Prostate gland (tissue), 2 donors: ENCODE measurements at regions not wholly inside any gene's neighbourhood (a gene's known extent, or its start where the extent isn't known, plus 50 kb on each side); places are given as distances from the start of the nearest gene placed in this dataset.

ENCODE experiments used
- DNase-seq: peaks from one replicate; pipeline ENCODE4 v3.0.0-alpha.2; 2019; ENCODE audit warnings: low spot score
- H3K27ac ChIP-seq, 2 donors: fragments of 200-600 bp; sonication (generic); 2 replicates each; pipeline ENCODE4 v1.5.1; 2017 to 2019
- H3K27me3 ChIP-seq: fragments of 200-600 bp; sonication (generic); replicated peaks from 2 replicates; pipeline ENCODE4 v1.5.1; 2019; ENCODE audit not compliant: insufficient read depth
- H3K36me3 ChIP-seq, 2 donors: fragments of 200-600 bp; sonication (generic); 1 replicate in 1 of 2; 2 replicates in 1 of 2; pipeline versions ENCODE4 v1.5.1 to v1.8.1; 2017 to 2019
- H3K4me1 ChIP-seq: fragments of 200-600 bp; sonication (generic); replicated peaks from 2 replicates; pipeline ENCODE4 v1.5.1; 2019
- H3K4me3 ChIP-seq, 2 donors: fragments of 200-600 bp; sonication (generic); 2 replicates each; pipeline ENCODE4 v1.5.1; 2017 to 2019
- H3K9me3 ChIP-seq: fragments of 200-600 bp; sonication (generic); 2 replicates; pipeline ENCODE4 v1.5.1; 2017
- POLR2A ChIP-seq: fragments of 450-650 bp; IDR thresholded peaks from one replicate; pipeline ENCODE4 v1.6.1; 2016; ENCODE audit warnings: antibody characterized with exemption, mild to moderate bottlenecking
- POLR2AphosphoS5 ChIP-seq: sonication (generic); formaldehyde crosslinking; IDR thresholded peaks from one replicate; pipeline ENCODE4 v1.6.1; 2017; ENCODE audit warnings: antibody characterized with exemption
- WGBS: methylation state at CpG from one replicate; pipeline ENCODE4 v1.1.5; 2018; 5-methylcytosine and 5-hydroxymethylcytosine counted together
- intact Hi-C: fragments of 100-400 bp; cut with DNase I; formaldehyde crosslinking; loops from one replicate; pipeline ENCODE4 v1.14.2; 2022
- TF ChIP-seq, protein P1 (sequence below), 4 experiments: fragments of 200-600 bp in 2 of 4; fragments of 450-650 bp in 2 of 4; sonication (generic) in 2 of 4; IDR thresholded peaks; 1 replicate in 3 of 4; 2 replicates in 1 of 4; pipeline ENCODE4 v1.5.1; 2016 to 2019; ENCODE audit warnings: antibody characterized with exemption in 4 of 4, mild to moderate bottlenecking in 2 of 4, moderate library complexity in 2 of 4

DNA sequence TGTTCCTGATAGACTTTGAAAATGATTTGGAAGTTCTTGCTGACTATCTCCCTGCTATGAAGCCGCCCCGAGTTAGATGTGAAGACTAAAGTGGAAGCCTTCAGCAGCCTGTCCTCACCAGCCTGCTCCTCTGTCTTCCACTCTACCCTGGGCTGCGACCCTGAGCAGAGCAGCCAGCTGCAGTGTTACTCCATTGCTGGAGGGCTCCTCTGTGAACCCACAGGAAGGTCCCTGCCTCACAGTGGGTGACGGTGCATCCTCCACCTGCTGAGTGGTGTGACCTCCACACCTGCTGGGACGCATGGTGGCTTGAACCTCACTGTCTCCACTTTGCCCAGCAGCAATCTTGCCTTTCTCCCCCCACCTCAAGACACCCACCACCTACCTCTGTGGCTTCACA is 116.4 kb downstream of the IRS2 start:
- no peaks in the 10 kb centered on the region for H3K27me3 ChIP-seq
- no peak for DNase-seq
- no peak for TF ChIP-seq POLR2A
- TF ChIP-seq POLR2AphosphoS5: no peak
- TF ChIP-seq, protein P1, sequence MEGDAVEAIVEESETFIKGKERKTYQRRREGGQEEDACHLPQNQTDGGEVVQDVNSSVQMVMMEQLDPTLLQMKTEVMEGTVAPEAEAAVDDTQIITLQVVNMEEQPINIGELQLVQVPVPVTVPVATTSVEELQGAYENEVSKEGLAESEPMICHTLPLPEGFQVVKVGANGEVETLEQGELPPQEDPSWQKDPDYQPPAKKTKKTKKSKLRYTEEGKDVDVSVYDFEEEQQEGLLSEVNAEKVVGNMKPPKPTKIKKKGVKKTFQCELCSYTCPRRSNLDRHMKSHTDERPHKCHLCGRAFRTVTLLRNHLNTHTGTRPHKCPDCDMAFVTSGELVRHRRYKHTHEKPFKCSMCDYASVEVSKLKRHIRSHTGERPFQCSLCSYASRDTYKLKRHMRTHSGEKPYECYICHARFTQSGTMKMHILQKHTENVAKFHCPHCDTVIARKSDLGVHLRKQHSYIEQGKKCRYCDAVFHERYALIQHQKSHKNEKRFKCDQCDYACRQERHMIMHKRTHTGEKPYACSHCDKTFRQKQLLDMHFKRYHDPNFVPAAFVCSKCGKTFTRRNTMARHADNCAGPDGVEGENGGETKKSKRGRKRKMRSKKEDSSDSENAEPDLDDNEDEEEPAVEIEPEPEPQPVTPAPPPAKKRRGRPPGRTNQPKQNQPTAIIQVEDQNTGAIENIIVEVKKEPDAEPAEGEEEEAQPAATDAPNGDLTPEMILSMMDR (IDR thresholded peaks at IDR 0.05): no peak
- H3K4me1 ChIP-seq: no peaks in the 10 kb centered on the region
- H3K4me3 ChIP-seq: no peak overlapping the region
- H3K9me3 ChIP-seq: no peaks in the 10 kb centered on the region
- intact Hi-C loops: no loop called here
- no peak overlapping the region for H3K27ac ChIP-seq
- H3K36me3 ChIP-seq: no peaks in the 10 kb centered on the region
- WGBS: 92% methylated on average over 5 of the region's 5 CpGs

DNA sequence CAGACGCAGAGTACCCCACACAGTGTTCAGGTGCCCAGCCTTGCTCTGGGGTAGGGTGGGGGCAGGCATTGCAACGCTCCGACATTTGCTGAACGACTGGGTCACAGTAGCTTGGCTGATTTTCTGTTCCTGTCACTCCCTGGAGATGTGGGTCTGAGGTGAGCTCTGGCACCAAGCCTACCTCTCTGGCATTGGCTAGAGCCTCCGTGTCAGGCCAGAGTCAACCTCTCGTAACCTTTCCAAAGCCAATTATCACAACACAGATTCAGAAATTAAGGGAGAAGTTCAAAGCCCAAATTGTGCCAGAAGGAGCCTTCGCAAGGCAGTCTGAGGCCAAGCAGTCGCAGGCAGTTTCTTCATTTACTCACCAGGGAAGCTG is 117.2 kb downstream of the IRS2 start:
- Histone ChIP-seq H3K27me3 (no peaks in the 10 kb centered on the region), H3K4me1 (no peaks in the 10 kb centered on the region), H3K9me3 (no peaks in the 10 kb centered on the region), H3K36me3 (no peaks in the 10 kb centered on the region), H3K27ac (no peak overlapping the region), H3K4me3 (no peak overlapping the region)
- WGBS: 76% methylated on average over 8 of the region's 8 CpGs
- TF ChIP-seq, protein P1 (IDR thresholded peaks at IDR 0.05): no peak
- no peak for TF ChIP-seq POLR2A
- no peak for TF ChIP-seq POLR2AphosphoS5
- intact Hi-C loops: no loop called here
- DNase-seq: no peak

DNA sequence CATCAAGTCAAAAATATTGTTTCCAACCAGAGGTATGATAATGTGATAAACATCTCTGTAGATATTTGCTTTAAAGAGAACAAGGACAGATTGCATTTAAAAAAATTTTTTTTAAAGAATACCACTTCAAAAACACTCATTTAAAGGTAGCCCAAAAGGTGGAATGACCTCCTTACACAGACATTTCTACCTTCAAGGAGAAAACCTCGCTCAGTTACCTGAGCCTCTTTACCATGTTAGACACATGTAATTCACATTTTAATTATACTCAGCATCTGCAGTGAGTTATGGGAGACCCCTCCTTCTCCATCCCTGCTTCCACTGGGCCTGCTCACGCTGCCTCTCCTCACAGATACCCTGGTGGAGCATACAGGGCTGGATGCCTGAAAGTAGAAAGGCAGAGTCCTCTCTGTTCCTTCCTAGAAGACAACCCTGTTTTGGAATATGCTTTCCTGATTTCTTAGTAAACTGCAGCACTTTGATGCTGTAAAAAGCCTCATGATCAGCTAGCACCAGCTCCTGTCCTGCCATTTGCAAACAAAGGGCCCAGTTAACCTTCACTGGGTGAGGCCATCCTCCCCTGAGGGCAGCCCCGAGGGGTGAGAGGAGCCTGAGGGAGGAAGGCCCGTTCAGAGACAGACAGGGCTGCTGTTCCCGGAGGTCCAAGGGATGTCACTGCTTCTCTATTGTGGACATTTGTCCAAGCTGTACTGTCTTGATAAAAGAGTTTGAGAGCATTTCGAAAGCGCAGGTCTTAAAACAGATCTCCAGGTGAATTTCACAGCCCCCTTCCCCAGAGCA is 117.8 kb downstream of the IRS2 start:
- Histone ChIP-seq H3K4me1 (no peaks in the 10 kb centered on the region), H3K36me3 (no peaks in the 10 kb centered on the region), H3K27me3 (no peaks in the 10 kb centered on the region), H3K4me3 (no peak overlapping the region), H3K9me3 (no peaks in the 10 kb centered on the region), H3K27ac (no peak overlapping the region)
- no peak for DNase-seq
- TF ChIP-seq POLR2AphosphoS5: no peak
- TF ChIP-seq, protein P1 (IDR thresholded peaks at IDR 0.05): no peak
- TF ChIP-seq POLR2A: no peak
- WGBS: 84% methylated on average over 7 of the region's 7 CpGs
- intact Hi-C loops: no loop called here

DNA sequence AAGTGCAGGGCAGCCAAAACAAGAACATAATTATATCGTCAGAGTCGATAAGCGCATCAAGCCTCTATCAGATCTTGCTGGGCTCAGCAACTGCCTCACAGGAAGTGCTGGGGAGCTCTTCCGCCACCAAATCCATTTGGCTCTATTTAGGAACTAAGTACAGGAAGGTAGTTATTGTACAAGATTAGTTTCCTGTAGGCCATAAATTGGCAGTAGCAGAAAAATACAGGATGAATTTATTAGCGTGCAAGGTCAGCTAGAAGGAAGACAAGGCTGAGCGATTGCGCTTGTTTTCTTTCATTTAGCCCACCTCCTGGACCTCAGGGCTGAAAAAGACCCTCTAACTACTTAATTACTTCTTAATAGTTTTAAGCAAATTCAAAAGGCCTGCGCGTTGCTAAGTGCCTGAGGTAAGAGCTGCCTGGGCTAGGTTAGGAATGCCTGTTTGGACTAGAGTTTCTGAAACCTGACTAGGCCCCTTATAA is 118.5 kb downstream of the IRS2 start:
- H3K27ac ChIP-seq: no peak overlapping the region
- H3K4me3 ChIP-seq: no peak overlapping the region
- H3K27me3 ChIP-seq: no peaks in the 10 kb centered on the region
- intact Hi-C loops: no loop called here
- TF ChIP-seq, protein P1 (IDR thresholded peaks at IDR 0.05): no peak
- TF ChIP-seq POLR2AphosphoS5 (no peak), POLR2A (no peak)
- no peaks in the 10 kb centered on the region for H3K9me3 ChIP-seq
- no peaks in the 10 kb centered on the region for H3K36me3 ChIP-seq
- WGBS: 59% methylated on average over 9 of the region's 9 CpGs
- DNase-seq: no peak
- H3K4me1 ChIP-seq: no peaks in the 10 kb centered on the region

DNA sequence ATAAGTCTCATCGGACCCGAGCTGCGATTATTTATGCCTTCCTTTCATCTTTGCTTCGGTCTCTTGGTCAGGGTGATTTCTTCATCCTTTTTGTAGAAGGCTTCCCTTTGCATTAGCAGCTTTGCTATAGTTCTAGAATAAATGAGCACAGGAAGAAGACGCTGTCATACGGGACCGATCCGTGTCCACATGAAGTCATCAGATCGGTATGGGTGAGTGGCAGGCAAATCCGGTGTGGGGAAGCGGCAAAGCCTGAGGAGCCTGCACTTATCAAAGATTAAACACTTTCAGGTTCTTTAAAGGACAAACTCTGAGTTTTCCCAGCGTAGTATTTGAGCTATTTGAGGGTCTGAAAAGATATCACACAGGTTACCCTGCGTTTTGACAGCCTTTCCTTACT is 119.3 kb downstream of the IRS2 start:
- no peak for TF ChIP-seq POLR2AphosphoS5
- no peak for TF ChIP-seq POLR2A
- TF ChIP-seq, protein P1 (IDR thresholded peaks at IDR 0.05): no peak
- H3K27ac ChIP-seq: no peak overlapping the region
- intact Hi-C loops: no loop called here
- H3K4me3 ChIP-seq: no peak overlapping the region
- no peaks in the 10 kb centered on the region for H3K36me3 ChIP-seq
- no peaks in the 10 kb centered on the region for H3K27me3 ChIP-seq
- H3K9me3 ChIP-seq: no peaks in the 10 kb centered on the region
- DNase-seq: no peak
- 55% methylated on average over 13 of the region's 13 CpGs for WGBS
- no peaks in the 10 kb centered on the region for H3K4me1 ChIP-seq
